ENCODE measurements at regions not wholly inside any gene's neighbourhood (a gene's known extent, or its start where the extent isn't known, plus 50 kb on each side); places are given as distances from the start of the nearest gene placed in this dataset.

DNA sequence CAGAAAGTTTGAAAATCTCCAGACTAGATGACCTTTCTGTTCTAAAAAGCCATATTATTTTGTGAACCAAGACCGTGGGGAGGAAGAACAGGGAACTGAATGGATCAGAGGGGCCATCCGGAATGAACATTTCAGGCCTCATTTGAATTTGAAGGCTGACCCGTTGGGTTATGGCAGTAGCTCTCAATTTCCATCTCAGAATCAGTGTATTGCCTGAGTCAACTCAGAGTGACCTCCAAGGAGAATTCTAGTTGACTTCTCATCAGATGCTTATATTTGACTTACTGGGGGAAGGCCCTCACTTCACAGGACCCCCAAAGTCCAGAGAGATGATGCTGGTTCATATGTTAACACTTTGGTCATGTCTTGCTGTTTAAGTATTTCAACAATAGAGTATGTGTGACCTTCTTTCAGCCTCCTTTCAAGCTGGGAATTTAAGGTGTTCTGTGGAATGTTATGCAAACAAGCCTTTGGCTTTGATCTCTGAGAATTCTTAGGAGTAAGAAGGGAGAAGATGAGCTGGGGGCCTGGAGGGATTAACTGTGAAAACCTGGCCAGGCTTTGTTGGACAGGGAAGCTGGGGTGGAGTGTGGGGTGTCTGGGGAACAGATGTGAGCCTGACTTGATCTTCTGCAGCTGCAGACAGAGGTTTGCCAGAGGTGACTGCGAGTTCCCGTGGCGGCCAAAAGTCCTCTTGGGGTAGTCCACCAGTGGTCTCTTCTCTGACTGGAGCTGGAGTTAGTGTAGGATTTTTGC lies 111.2 kb upstream of the RGMA start:
- TF ChIP-seq CTCF (IDR thresholded peaks at IDR 0.05; ENCODE audit: borderline replicate concordance, extremely low read depth, low read length, poor library complexity, severe bottlenecking) (no peak), EZH2 (IDR thresholded peaks at IDR 0.05; ENCODE audit: borderline replicate concordance, low read depth, low read length, severe bottlenecking) (no peak)
